COR-L47 (cell line): ENCODE measurements at regions not wholly inside any gene's neighbourhood (a gene's known extent, or its start where the extent isn't known, plus 50 kb on each side); places are given as distances from the start of the nearest gene placed in this dataset.

Source experiments
- DNase-seq: peaks from one replicate; lab custom pipeline; 2025; lab: John Stamatoyannopoulos, UW

DNA sequence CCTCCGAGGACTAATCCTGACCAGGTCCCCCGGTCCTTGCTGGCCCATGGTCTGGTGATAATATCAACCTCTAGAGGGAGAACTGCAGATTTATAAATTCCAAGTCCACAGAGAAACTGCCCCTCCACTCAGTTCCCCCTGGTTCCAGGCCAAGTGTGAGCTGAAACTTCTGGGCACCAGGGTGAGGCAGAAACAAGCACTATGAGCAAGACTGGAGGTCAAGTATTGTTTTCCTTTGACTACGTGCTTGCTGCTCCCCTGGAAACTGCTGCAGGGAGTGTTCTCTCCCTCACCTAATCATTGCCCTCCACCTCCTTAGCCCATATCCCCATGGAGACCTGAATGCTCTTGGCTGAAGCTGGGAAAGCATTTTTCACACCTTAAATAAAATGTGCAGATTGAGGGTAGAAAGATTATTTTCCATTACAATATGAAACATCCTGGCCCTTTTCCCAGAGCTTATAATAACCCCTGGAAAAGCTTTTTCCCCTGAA lies 135.2 kb downstream of the RDH14 start:
- no peak for DNase-seq

DNA sequence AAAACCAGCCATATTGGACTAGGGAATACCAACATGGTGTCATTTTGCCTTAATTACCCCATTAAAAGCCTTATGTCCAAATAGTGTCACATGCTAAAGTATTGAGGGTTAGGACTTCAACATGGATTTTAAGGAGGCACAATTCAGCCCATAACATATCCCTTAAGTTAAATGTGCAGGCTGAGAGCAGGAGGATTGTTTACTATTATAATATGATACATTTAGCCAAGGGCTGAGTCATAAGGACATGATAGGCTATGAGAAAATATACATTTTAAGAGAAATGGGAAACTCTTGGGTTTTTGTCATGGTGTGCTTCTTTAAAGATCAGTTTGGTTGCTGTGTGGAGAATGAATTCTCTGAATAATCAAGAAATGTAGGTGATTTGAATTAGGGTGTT lies 136.8 kb downstream of the RDH14 start:
- DNase-seq: no peak

- DNase-seq: no peak
Observed at GRCh38 chr2:18422432-18423165, 137.9 kb downstream of the RDH14 start.

DNA sequence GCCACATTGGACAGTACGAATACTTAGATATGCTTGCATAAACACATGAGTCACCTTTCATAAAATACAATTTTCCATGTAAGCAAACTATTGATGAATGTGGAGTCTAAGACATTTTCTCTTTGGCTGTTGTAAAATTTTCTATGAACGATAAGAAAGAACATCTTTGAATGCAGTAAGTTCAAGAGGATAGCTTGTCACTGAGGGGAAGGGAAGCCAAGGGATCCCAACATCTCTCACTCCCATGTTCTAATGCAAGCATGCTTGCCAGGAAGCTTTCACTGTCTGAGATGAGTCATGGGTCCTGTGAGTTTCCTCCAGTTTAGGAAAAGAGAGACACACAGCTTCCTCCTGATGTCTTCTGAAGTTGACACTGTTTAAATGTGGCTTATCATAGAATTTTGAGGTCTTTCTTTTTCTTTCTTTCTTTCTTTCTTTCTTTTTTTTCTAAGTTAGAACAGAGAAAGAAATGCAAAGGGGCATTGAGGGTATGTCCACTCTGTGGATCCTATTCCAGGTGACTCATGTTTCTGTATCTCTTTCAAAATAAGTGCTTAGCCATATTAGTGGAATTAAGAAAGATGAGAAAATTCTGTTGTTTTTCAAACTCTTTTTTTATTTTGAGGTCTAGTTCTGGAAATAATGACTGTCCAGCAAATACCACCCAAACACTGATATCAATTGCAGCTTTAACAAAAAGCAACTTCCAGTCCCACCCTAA lies 146.6 kb downstream of the RDH14 start:
- no peak for DNase-seq

DNA sequence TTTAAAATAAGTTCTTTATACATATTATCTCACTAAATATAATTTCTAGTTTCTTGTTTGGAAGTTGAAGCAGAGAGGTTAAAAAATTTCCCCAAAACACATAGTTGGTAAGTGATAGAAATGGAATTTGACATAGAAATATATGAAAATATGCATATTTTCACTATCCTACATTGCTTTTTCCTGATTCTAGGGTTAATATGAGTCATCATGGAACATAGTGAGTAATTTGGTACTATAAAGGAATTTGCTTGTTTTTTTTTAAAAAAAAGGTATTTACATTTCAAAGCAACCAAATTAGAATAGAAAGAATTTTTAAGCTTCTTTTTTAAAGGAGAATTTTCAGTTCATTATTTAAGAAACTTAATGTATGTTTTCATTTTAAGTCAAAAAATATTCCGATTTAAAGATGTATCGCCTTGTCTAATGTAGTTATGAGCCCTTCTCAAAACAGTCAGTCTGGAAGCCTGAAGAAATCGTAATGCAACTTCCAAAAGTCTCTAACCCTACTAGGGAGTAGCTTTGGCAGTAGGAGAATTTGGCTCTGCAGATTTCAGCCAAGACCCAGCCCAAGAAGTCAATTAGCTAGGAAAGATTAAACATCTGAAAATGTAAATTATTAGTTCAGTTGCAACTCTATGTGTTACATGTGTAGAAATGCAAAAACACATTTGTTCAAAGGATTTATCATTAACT lies 147.3 kb downstream of the RDH14 start:
- DNase-seq: no peak

- no peak for DNase-seq
Observed at GRCh38 chr2:18411626-18412025, 148.8 kb downstream of the RDH14 start.

- no peak for DNase-seq
Observed at GRCh38 chr2:18410543-18410942, 149.9 kb downstream of the RDH14 start.

DNA sequence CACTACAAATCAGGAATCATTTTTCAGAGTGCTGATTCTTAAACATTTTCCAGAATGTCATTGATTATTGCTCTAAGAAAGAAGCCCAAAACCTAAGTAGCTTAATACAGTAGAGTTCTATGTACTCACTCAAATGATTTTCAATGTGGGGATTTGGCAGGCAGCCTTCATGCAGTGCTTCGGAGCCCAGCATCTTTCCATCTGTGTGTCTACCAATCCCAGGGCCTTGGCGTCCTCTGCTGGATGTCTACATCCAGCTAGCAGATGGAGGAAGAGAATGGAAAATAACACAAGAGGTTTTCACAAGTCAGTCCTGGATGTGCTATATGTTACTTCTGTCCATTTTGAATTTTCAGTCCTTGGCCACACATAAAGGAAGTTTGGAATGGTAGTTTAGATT lies 151.8 kb downstream of the RDH14 start:
- DNase-seq: no peak

DNA sequence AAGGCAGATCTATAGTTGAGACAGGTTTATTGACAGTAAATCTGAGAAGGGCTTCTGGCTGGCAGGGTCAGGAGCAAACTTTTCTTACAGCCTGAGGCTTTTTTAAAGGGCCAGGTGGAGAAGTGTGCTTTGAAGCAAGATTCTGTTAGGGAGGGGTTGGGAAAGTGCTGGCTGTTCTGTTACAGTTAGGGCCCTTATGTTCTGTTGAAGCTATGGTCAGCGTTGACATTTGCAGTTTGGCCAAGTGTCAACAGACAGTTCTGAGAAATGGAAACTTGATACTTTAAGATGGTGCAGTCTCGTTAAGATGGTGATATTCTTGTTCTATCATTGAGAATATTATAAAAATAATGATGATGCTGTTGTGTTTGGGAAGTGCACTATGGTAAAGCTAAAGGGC lies 154.2 kb downstream of the RDH14 start:
- no peak for DNase-seq

DNA sequence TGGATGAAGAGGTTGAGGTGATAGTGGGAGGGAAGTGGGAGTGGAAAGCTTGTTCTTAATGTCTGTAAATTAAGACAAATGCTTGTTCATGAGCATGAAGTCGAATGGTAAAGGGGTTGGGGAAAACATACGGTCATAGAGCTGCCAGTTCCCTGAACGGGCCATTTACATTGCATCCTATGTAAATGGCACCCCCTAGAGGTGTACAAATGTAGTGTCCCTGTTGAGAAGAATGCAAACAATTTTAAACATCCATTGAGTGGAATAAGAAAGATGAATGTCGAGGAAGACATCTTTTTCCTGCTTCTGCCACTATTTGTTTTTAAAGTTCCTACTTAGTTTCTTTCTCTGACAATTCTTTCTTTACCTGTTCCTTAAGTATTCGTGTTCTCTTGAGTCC lies 155.7 kb downstream of the RDH14 start:
- DNase-seq: no peak

DNA sequence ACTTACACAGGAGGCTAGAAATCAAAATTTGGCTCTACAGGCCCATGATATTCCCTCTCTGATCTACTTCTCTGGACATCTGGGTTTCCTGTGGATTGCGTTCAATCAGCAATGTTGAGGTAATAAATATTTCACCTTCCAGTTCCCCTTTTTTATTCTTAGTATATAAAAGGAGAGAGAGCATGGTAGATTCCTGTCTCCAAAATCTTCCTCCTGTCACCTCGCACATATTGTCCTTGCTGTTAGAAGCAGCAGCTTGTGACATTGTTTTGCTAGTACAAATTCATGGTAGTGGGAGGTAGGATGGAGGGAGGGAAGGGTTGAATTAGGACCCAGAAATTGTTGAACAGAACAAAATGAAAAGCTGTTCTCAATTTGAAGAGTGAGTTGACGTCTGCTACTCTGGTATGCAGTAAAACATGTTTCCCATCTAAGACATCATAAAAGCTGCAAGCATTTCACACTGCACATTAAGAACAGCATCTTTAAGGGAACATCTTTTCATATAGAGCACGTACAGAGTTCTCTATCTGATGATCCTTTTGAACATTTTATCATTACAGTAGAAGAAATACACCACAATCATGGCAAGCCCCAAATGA lies 156.4 kb downstream of the RDH14 start:
- no peak for DNase-seq

- DNase-seq: no peak
Observed at GRCh38 chr2:18402831-18403230, 157.6 kb downstream of the RDH14 start.

DNA sequence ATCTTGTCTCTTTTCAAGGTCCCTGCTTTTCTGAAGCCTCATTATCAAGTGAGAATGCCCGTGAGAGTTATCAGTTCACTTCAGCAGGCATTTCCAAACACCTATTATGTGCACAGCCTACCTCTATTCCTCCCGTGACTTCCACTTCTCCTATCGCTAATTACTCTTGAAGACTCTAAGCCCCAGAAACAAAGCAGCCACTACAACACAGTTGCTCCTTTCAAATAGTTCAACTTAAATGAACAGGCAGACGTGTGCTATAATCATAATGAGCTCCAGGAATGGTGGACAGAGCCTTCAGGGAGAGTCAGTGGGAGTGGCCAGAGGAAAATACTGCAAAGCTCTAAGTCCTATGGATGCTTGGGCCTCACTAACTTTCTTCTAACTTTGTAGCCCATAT lies 159.0 kb downstream of the RDH14 start:
- no peak for DNase-seq

- DNase-seq: no peak
Observed at GRCh38 chr2:18399601-18400000, 160.9 kb downstream of the RDH14 start.

GRCh38 chr2:18398833-18399232 lies 161.6 kb downstream of the RDH14 start:
- DNase-seq: no peak

- DNase-seq: no peak
Observed at GRCh38 chr2:18396329-18397010, 164.0 kb downstream of the RDH14 start.

- DNase-seq: no peak
Observed at GRCh38 chr2:18395555-18395954, 164.9 kb downstream of the RDH14 start.

- DNase-seq: peak; percentile 42
Observed at GRCh38 chr2:18387441-18388206, 172.8 kb downstream of the RDH14 start.

- no peak for DNase-seq
Observed at GRCh38 chr2:18384242-18384641, 176.2 kb downstream of the RDH14 start.

GRCh38 chr2:18381386-18381785 lies 179.1 kb downstream of the RDH14 start:
- DNase-seq: no peak

- DNase-seq: no peak
Observed at GRCh38 chr2:18380321-18380720, 180.1 kb downstream of the RDH14 start.
